ENCODE measurements at regions not wholly inside any gene's neighbourhood (a gene's known extent, or its start where the extent isn't known, plus 50 kb on each side); places are given as distances from the start of the nearest gene placed in this dataset.
"Not testable (repeated sequence)": the region's sequence is repeated elsewhere in the genome, so short reads cannot be mapped to it uniquely, and the experiment has no call there.

DNA sequence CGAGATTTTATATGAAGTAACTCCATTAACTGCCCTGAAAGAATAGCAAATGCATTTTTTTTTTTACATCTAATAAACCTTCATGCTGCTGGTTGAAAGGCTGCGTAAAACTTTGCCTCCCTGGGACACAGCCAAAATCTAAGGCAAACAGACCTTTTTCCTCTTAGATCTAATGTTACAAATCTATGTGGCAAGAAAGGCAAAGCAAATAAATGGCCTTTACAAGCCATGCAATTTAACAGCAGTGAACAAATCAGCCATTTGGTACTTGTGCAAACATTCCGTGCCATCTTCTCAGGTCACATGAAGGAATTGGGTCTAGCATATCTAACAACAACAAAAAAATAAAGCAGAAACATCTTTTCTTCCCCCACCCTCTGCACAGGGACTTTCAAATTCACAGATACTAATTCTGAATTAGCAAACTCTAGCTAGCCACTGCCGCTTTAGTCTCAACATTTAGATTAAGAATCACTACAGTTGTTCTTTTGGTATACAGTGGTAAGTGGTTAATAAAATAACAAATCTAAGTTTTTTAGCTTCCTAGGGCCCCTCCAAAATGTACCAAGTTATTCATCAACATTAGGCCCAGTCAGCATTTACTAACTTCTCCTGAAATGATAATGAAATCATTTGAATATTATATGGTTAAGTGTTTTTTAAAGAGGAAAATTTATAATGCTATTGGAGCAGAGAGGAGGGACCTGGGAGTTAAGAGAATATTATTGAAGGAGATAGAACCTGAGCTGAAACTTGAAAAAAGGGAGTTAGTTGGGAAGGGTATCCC lies 593.8 kb downstream of the SMARCA1 start:
- no peak for DNase-seq

DNA sequence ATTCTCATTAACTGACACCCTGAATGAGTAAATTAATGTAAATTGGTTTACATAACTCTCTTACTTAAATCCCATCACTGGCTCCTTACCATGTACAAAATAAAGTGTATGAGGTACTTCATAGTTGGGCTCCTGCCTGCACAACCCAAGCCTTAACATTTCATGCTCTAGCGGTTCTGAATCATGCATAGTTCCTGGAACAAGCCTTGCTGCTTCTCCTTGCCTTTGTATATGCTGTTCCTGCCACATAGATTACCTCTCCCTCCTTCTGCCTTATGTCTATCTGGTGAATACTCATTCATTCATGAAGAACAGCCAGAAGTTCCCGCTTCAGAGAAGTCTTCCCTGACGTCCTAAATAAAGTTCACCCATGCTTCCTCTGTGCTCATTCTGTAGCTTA lies 594.7 kb downstream of the SMARCA1 start:
- DNase-seq, result no peak

- DNase-seq, result no peak
Measured at GRCh38 chrX:128927363-128927762, 595.9 kb downstream of the SMARCA1 start.

GRCh38 chrX:128906753-128907152 lies 616.5 kb downstream of the SMARCA1 start:
- no peak for DNase-seq

GRCh38 chrX:128901018-128901417 lies 622.3 kb downstream of the SMARCA1 start:
- no peak for DNase-seq

DNA sequence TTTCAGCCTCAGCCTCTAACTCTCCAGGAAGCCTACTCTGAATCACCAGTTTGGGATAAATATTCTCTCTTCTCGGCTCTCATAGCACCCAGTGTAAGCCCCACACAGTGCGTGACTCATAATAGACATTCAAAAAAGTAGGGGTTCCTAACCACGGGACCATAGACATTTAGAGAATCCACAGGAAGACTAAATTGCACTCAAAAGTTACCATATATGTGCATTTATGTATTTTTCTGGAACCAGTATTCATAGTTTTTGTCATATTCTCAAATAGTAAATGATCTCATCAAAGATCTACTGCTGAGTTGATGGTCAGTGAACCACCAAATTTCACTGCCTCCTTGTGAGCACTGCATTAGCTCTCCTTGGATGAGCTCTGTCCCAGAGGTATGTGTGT lies 625.7 kb downstream of the SMARCA1 start:
- no peak for DNase-seq

GRCh38 chrX:128891554-128891953 lies 631.7 kb downstream of the SMARCA1 start:
- DNase-seq, result no peak

DNA sequence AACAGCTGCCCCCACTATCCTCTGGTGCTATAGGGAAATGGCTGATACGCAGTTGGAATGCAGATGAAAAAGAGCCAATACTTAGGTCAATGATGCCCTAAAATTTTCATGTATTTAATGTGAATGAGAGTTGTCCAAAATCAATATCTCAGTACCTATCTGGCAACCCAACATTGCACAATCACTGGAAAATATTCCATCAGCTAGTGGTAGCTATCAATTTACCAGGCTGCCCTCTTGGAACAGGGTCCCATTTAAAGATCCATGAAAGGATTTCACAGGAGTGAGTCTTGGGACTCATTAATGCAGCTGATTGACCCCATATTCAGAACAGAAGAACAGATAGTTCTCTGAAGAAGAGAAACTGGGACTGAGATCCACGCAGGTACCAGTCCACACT lies 638.9 kb downstream of the SMARCA1 start:
- DNase-seq, result no peak

DNA sequence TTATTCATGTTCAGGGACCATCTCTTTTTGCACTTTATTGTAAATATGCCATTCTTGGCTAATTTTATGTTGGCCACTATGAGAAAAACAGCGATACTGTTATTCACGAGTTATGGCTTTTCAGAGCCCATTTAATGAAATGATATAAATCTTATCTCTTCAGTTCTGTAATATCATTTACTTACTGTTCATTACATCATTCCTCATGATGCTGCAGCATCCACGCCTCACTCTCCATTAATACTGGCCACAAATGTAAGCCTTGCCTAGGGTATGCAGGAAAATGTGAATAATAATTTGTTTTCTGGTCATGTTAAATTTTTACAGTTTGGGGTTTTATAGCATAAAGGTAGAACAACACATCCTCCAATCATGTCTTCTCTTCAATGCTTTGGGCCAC lies 639.6 kb downstream of the SMARCA1 start:
- no peak for DNase-seq

DNA sequence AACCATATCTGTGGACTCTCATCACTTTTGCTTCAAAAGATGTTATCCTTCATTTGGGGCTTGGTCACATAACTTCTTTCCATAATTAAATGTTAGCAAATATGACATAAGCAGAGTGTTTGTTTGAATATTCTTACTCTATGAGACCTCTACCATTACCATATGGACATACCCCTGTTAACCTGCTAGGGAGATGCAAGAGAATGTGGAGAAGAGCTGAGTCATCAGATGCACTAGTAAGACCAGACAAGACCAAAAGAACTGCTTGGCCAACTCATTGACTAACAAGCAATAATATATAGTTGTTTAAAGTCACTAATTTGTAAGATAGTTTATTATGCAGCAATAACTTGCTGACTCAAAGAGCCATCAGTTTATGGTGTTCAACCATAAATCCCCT lies 652.9 kb downstream of the SMARCA1 start:
- DNase-seq, result no peak

DNA sequence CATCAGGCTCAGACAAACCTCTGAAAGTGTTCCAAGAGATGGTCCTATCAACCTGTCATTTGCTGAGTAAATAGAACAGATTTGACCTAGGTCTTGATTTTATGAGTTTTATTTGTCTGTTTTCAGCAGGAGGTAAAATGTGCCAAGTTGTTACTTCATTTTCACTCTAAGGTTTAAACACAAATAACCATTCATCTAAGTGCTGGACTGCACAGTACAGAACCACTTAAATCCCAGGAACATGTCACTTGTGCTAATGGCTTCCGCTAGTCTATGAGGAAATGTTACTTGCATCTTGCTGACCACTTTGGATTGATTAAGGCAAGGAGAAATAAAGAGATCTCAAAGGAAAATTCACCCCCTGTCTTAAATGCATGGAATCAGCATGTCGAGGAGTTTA lies 660.7 kb downstream of the SMARCA1 start:
- DNase-seq, result no peak

GRCh38 chrX:128848374-128848773 lies 674.9 kb downstream of the SMARCA1 start:
- no peak for DNase-seq

- DNase-seq, result no peak
Measured at GRCh38 chrX:128846385-128846784, 676.9 kb downstream of the SMARCA1 start.

- DNase-seq, result no peak
Measured at GRCh38 chrX:128818690-128819089, 704.6 kb downstream of the SMARCA1 start.

- no peak for DNase-seq
Measured at GRCh38 chrX:128816919-128817318, 706.4 kb downstream of the SMARCA1 start.

GRCh38 chrX:128807367-128807766 lies 715.9 kb downstream of the SMARCA1 start:
- no peak for DNase-seq

GRCh38 chrX:128805236-128805635 lies 718.1 kb downstream of the SMARCA1 start:
- DNase-seq, result no peak

DNA sequence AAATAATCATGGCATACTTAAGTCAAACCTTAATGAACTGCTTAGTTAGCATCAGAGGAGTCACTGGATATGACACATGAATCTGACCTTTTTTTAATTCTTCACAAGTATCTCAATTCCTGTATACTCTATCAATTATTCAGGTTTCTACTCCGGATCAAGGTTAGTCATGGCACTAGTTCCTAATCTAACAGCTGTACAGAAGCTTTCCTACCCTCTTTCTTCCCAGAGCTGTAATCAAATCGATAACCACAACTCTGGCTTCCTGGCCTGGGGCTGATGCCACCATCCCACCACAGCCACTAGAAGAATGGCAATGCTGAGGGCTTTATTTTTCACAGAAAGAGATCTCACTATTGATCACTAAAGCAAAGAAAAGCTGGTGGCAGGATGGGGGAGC lies 718.5 kb downstream of the SMARCA1 start:
- DNase-seq, result no peak

GRCh38 chrX:128800138-128800537 lies 723.2 kb downstream of the SMARCA1 start:
- DNase-seq, result no peak

DNA sequence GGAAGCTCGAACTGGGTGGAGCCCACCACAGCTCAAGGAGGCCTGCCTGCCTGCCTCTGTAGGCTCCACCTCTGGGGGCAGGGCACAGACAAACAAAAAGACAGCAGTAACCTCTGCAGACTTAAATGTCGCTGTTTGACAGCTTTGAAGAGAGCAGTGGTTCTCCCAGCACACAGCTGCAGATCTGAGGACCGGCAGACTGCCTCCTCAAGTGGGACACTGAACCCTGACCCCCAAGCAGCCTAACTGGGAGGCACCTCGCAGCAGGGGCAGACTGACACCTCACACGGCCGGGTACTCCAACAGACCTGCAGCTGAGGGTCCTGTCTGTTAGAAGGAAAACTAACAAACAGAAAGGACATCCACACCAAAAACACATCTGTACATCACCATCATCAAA lies 730.9 kb upstream of the ACTRT1 start:
- DNase-seq, result not testable (repeated sequence)

DNA sequence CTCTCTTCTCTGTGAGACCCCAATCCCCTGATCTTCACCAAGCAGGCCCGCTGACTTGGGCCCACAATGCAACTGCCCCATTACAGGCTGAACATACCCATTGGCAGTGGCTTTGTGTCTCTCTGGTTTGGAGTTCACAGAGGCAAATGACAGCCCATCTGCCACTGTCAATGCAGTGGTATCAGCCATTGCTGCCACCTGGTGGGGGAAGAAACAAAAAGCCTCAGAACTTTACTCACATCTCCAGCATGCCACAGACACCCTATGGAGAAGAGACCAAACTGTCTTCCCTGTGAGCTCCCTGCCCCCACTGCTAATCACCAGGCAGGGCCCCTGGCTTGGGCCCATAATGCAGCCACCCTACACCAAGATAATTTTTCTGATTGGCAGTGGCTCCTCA lies 729.3 kb upstream of the ACTRT1 start:
- DNase-seq, result no peak

DNA sequence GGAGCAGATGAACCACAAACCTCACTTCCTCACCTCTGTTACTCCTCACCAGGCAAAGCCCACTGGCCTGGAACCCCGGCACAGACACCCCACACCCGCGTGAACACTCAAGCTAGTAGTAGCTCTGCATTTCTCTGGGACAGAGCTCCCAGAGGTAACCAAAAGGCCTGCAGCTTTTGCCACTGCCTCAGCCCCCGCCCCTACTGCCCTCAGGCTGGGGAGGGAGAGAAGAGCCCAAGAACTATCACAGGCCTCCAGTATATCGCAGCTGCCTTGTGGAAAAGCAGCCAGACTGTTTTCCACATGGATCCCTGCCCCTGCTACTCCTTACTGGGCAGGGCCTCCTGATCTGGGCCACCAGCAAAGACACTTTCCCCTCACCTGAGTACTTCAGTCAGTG lies 728.7 kb upstream of the ACTRT1 start:
- no peak for DNase-seq

DNA sequence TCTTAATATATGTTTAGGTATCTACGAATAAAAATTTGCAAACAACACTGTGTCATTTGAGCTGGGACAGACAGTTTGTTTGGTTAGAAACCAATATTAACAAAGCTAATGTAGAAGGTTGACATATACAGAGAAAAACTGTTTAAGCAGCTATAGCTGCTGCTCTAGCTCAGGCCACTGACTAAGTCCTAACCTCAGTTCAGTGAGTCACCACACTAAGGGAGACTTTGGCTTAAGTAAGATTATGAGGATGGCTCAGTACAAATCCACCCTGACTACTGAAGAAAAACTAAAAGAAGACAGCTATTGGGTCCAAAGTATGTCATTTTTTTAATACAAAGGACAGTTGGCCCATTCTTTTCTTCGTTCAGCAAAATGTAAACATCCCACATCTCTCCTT lies 717.3 kb upstream of the ACTRT1 start:
- no peak for DNase-seq

GRCh38 chrX:128759745-128760144 lies 707.5 kb upstream of the ACTRT1 start:
- no peak for DNase-seq

DNA sequence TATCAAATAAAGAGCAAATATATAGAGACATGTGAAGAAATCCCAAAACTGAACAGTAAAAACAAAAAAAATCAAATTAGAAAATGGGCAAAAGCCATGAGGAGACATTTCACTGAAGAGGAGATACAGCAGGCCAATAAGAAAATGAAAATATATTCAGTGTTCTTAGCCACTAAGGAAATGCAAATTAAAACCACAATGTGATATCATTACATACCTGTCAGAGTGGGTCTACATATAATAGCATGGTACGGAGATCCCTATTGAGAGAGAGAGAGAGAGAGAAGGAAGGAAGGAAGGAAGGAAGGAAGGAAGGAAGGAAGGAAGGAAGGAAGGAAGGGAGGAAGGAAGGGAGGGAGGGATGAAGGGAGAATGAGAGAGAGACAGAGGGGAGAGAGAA lies 707.0 kb upstream of the ACTRT1 start:
- no peak for DNase-seq

Data from DMS79 (cell line).